ENCODE measurements at regions not wholly inside any gene's neighbourhood (a gene's known extent, or its start where the extent isn't known, plus 50 kb on each side); places are given as distances from the start of the nearest gene placed in this dataset.

GRCh38 chr7:26441611-26442277 is 150.1 kb downstream of the SNX10 start:
- no peak for TF ChIP-seq CTCF (conservative IDR thresholded peaks at IDR 0.05; ENCODE audit: low read length)
- TF ChIP-seq EZH2phosphoT487 (IDR thresholded peaks at IDR 0.05; ENCODE audit: borderline replicate concordance) = no peak
